BJ (cell line): ENCODE measurements at regions not wholly inside any gene's neighbourhood (a gene's known extent, or its start where the extent isn't known, plus 50 kb on each side); places are given as distances from the start of the nearest gene placed in this dataset.

Experiments used
- CTCF ChIA-PET: fragments of 350-600 bp; formaldehyde crosslinking; extraction: SDS; loops from one replicate; lab custom pipeline; 2021; ENCODE audit warnings: antibody characterized with exemption, inconsistent platforms; lab: Yijun Ruan, JAX
- POLR2A ChIA-PET: fragments of 300-600 bp; sonication (Branson Sonifier 250); formaldehyde crosslinking; extraction: SDS; loops from one replicate; lab custom pipeline; 2021; ENCODE audit warnings: antibody characterized with exemption; lab: Charles Lee
- DNase-seq: peaks from one replicate; pipeline ENCODE4 v3.0.0-alpha.2; 2011; ENCODE audit warnings: low read depth
- H3K27me3 ChIP-seq: 2 replicates; pipeline ENCODE4 v1.6.0; 2011; ENCODE audit warnings: low read length; ENCODE audit not compliant: control insufficient read depth, insufficient read depth
- H3K36me3 ChIP-seq: 2 replicates; pipeline ENCODE4 v1.5.1; 2011; ENCODE audit warnings: low read length; ENCODE audit not compliant: control insufficient read depth, insufficient read depth
- H3K4me3 ChIP-seq: 2 replicates; pipeline ENCODE4 v1.5.1; 2011; ENCODE audit warnings: low read depth, mild to moderate bottlenecking, control low read depth, low read length
- CTCF ChIP-seq: IDR thresholded peaks from 2 replicates; pipeline ENCODE4 v1.5.1; 2011; ENCODE audit warnings: low read depth, mild to moderate bottlenecking, control low read depth, inconsistent platforms, low read length, moderate library complexity; ENCODE audit not compliant: insufficient read depth

GRCh38 chr4:126427853-126428252 is 1113.1 kb downstream of the FAT4 start:
- no peak for DNase-seq
- TF ChIP-seq CTCF = no peak
- ChIA-PET POLR2A (no interaction called here), CTCF (no interaction called here)
- H3K36me3 ChIP-seq = no peaks in the 10 kb centered on the region
- no peaks in the 10 kb centered on the region for H3K27me3 ChIP-seq
- no peak overlapping the region for H3K4me3 ChIP-seq

- H3K27me3 ChIP-seq = no peaks in the 10 kb centered on the region
- no peak overlapping the region for H3K4me3 ChIP-seq
- CTCF ChIA-PET = no interaction called here
- DNase-seq = no peak
- no peak for TF ChIP-seq CTCF
- no peaks in the 10 kb centered on the region for H3K36me3 ChIP-seq
- POLR2A ChIA-PET = no interaction called here
These were observed 1116.3 kb downstream of the FAT4 start for GRCh38 chr4:126431049-126431448.

GRCh38 chr4:126435491-126435890 is 1120.7 kb downstream of the FAT4 start:
- Histone ChIP-seq H3K27me3 (no peaks in the 10 kb centered on the region), H3K4me3 (no peak overlapping the region), H3K36me3 (no peaks in the 10 kb centered on the region)
- TF ChIP-seq CTCF = no peak
- ChIA-PET CTCF (interaction anchor here (1.2 kb wide), 1 partner anchor 16 kb away, joined by 3 read pairs; no protein-coding TSS in a partner anchor), POLR2A (no interaction called here)
- DNase-seq = no peak

GRCh38 chr4:126440297-126440696 is 1125.5 kb downstream of the FAT4 start:
- Histone ChIP-seq H3K27me3 (no peaks in the 10 kb centered on the region), H3K36me3 (no peaks in the 10 kb centered on the region), H3K4me3 (no peak overlapping the region)
- no peak for TF ChIP-seq CTCF
- DNase-seq = no peak
- ChIA-PET POLR2A (no interaction called here), CTCF (no interaction called here)

- CTCF ChIA-PET = no interaction called here
- DNase-seq = no peak
- H3K27me3 ChIP-seq = no peaks in the 10 kb centered on the region; the same call in 1 of the 2 replicates
- no peaks in the 10 kb centered on the region for H3K36me3 ChIP-seq
- H3K4me3 ChIP-seq = no peak overlapping the region
- POLR2A ChIA-PET = no interaction called here
- TF ChIP-seq CTCF = no peak
These were observed 1126.6 kb downstream of the FAT4 start for GRCh38 chr4:126441173-126442035.
